ENCODE measurements at regions not wholly inside any gene's neighbourhood (a gene's known extent, or its start where the extent isn't known, plus 50 kb on each side); places are given as distances from the start of the nearest gene placed in this dataset.

DNA sequence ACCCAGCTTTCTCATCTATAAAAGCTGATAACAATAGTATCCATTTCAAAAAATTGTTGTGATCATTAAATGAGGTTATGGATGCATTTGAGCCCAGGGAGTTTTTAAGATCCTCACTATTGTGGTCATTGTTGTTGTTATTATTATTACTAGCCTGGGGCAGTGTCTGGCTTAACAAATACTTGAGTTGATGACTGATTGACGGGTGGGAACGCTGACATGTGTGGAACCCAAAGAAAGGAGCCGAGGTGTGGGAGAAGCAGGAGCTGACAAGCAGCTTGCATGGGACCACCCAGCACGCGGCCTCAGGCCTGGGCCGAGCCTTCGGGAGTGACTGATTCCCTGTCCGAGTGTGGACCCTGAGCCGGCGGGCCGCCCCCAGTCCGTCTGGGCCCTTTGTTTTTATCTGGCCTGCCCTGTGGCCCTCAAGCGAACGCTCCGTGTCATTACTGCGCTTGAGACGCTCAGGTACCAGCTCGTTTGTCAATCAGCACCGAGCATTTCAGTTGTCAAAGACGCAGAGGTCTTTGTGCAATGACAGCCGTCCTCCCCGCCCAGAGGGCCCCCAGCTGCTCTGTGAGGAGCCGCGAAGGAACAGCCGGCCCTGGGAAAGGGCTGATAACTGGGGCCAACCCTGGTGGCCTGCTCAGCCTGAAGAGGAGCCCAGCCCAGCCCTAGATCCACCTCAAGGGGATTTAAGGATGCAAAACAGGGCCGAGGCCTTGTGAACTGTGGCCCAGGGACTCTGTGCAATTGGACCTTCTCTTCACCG, 132.9 kb upstream of the FOXF1 start:
- H3K9ac ChIP-seq (ENCODE audit: low read depth in 2 of 2, low read length in 2 of 2), result no peak overlapping the region
- no peak overlapping the region for H3K27ac ChIP-seq
- no peaks in the 10 kb centered on the region for H3K27me3 ChIP-seq
- no peaks in the 10 kb centered on the region for H3K9me3 ChIP-seq
- intact Hi-C loops (cut with DNase I), result no loop called here
- TF ChIP-seq, protein P1, sequence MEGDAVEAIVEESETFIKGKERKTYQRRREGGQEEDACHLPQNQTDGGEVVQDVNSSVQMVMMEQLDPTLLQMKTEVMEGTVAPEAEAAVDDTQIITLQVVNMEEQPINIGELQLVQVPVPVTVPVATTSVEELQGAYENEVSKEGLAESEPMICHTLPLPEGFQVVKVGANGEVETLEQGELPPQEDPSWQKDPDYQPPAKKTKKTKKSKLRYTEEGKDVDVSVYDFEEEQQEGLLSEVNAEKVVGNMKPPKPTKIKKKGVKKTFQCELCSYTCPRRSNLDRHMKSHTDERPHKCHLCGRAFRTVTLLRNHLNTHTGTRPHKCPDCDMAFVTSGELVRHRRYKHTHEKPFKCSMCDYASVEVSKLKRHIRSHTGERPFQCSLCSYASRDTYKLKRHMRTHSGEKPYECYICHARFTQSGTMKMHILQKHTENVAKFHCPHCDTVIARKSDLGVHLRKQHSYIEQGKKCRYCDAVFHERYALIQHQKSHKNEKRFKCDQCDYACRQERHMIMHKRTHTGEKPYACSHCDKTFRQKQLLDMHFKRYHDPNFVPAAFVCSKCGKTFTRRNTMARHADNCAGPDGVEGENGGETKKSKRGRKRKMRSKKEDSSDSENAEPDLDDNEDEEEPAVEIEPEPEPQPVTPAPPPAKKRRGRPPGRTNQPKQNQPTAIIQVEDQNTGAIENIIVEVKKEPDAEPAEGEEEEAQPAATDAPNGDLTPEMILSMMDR (IDR thresholded peaks at IDR 0.05), result no peak
- no peaks in the 10 kb centered on the region for H3K4me1 ChIP-seq
- no peak for DNase-seq
- H3K4me3 ChIP-seq, result no peak overlapping the region
- H3K36me3 ChIP-seq, result no peaks in the 10 kb centered on the region

DNA sequence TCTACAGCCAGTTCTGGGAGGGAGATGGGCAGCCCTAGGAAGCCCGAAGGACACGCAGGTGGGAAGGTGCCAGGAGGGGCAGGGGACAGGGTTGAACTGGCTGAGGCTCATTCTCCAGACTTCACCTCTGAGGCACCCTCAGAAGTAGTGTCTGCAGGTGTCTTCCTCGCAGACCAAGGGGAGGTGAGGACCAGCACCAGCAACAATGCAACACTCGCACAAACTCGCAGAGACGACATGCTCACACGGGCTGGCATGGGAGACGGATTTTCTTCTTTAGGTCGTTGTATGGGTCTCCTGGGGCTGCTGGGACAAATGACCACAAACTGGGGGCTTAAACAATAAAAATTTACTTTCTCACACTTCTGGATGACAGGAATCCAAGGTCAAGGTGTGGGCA, 132.2 kb upstream of the FOXF1 start:
- Histone ChIP-seq H3K36me3 (no peaks in the 10 kb centered on the region), H3K4me3 (no peak overlapping the region), H3K27me3 (no peaks in the 10 kb centered on the region), H3K4me1 (no peaks in the 10 kb centered on the region), H3K27ac (no peak overlapping the region), H3K9ac (ENCODE audit: low read depth in 2 of 2, low read length in 2 of 2) (no peak overlapping the region), H3K9me3 (no peaks in the 10 kb centered on the region)
- intact Hi-C loops (cut with DNase I), result no loop called here
- DNase-seq, result no peak
- TF ChIP-seq, protein P1 (IDR thresholded peaks at IDR 0.05), result no peak

DNA sequence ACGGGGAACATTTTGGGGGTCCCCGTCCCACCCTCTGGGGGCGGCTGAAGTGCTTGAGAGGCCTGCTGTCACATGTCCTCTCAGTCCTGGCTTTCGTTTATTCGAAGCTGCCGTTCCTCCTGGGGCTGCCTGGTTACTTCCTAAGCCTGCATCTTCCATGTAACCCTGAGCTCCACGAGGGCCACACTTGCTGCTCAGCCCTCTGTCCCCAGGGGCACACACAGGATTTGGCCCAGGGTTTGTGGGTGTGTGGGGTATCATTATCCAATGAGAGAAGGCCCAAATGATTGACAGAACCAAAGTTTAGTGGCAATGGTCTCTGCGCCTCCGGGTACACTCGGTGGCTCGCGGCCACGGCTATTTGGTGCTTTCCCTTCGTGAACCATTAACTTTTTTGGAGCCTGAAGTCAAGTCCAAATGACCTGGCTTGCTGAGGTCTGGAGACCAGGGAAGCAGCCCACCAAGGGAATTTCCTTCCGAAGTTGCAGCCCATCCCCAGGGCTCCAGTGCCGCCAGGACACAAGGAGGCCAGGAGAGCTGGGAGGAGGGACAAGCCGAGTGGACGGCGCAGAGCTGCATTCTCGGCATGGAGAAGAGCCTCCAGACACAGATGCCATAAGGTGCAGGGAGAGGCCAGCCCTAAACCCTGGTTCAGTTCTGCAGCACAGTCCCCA, 131.4 kb upstream of the FOXF1 start:
- no peak overlapping the region for H3K9ac ChIP-seq (ENCODE audit: low read depth in 2 of 2, low read length in 2 of 2)
- no peaks in the 10 kb centered on the region for H3K9me3 ChIP-seq
- no peaks in the 10 kb centered on the region for H3K27me3 ChIP-seq
- TF ChIP-seq, protein P1 (IDR thresholded peaks at IDR 0.05), result no peak
- no peak overlapping the region for H3K27ac ChIP-seq
- intact Hi-C loops (cut with DNase I), result no loop called here
- no peak overlapping the region for H3K4me3 ChIP-seq
- H3K4me1 ChIP-seq, result no peaks in the 10 kb centered on the region
- H3K36me3 ChIP-seq, result no peaks in the 10 kb centered on the region
- no peak for DNase-seq

DNA sequence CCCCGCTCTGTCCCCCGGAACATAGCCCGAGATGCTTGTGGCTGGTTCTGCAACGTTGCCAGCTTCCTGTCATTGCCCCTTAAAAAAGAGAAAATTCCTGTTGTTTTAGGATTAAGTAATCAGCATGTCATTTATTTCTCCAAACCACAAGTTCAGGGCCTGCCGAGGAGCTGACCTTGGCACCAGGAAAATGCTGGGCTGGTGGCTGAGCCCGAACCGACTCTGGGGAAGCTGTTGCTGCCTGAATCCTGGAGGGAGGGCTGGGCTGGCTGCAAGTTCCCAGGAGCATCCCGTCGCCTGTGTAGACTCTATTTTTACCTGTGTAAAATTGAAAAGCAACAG, 130.9 kb upstream of the FOXF1 start:
- no peaks in the 10 kb centered on the region for H3K4me1 ChIP-seq
- H3K27me3 ChIP-seq, result no peaks in the 10 kb centered on the region
- DNase-seq, result no peak
- no peak overlapping the region for H3K27ac ChIP-seq
- TF ChIP-seq, protein P1 (IDR thresholded peaks at IDR 0.05), result no peak
- H3K9me3 ChIP-seq, result no peaks in the 10 kb centered on the region
- H3K9ac ChIP-seq (ENCODE audit: low read depth in 2 of 2, low read length in 2 of 2), result no peak overlapping the region
- intact Hi-C loops (cut with DNase I), result no loop called here
- H3K4me3 ChIP-seq, result no peak overlapping the region
- no peaks in the 10 kb centered on the region for H3K36me3 ChIP-seq

DNA sequence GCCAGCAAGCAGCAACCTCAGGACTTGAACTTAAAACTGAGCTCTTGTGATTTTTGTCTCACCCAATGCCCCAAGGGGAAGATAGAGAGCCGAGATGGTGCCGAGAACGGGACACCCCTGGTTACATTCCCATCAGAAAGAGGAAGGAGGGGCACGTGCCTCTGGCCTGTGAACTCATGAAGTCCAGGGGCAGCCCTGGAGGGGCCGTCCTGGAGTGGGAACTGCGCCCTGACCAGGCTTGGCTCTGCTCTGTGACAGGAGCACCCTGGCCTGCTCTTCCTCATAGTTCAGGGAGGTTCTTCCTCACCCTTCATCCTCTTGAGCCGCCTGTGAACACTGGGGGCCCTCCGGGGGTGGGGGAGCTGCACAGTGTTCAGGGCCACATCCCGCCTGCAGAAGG, 130.3 kb upstream of the FOXF1 start:
- no peaks in the 10 kb centered on the region for H3K4me1 ChIP-seq
- H3K9me3 ChIP-seq, result no peaks in the 10 kb centered on the region
- H3K36me3 ChIP-seq, result no peaks in the 10 kb centered on the region
- no peak for DNase-seq
- no peak overlapping the region for H3K4me3 ChIP-seq
- no peaks in the 10 kb centered on the region for H3K27me3 ChIP-seq
- H3K27ac ChIP-seq, result no peak overlapping the region
- H3K9ac ChIP-seq (ENCODE audit: low read depth in 2 of 2, low read length in 2 of 2), result no peak overlapping the region
- TF ChIP-seq, protein P1 (IDR thresholded peaks at IDR 0.05), result no peak
- intact Hi-C loops (cut with DNase I), result no loop called here

Measured in colonic mucosa (tissue), 4 donors.